GM21786 (cell line): ENCODE measurements at regions not wholly inside any gene's neighbourhood (a gene's known extent, or its start where the extent isn't known, plus 50 kb on each side); places are given as distances from the start of the nearest gene placed in this dataset.
"Not testable (repeated sequence)": the region's sequence is repeated elsewhere in the genome, so short reads cannot be mapped to it uniquely, and the experiment has no call there.

Experiments used
- ATAC-seq: cut with Tn5 transposase; IDR thresholded peaks from one replicate; pipeline ENCODE4 v1.9.1; 2021; ENCODE audit not compliant: unreplicated experiment

DNA sequence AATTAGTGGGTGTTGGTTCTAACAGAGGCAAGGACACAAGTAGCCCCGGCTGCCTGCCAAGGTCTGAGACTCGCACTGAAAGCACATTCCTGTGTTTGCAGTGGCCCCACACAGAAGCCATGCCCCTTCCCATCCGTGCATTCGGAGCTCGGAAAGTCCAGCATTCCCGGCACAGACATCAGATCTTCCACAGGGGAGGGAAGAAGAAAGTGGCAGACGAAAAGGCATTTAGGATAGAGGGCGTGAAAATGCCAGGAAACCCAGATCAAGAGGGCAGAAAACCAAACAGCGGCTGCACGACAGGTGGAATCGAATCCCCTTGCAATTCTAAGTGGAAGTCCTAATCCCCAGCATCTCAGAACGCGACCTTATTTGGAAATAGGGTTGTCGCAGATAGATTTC is 105.5 kb upstream of the ASB18 start:
- no peak for ATAC-seq

DNA sequence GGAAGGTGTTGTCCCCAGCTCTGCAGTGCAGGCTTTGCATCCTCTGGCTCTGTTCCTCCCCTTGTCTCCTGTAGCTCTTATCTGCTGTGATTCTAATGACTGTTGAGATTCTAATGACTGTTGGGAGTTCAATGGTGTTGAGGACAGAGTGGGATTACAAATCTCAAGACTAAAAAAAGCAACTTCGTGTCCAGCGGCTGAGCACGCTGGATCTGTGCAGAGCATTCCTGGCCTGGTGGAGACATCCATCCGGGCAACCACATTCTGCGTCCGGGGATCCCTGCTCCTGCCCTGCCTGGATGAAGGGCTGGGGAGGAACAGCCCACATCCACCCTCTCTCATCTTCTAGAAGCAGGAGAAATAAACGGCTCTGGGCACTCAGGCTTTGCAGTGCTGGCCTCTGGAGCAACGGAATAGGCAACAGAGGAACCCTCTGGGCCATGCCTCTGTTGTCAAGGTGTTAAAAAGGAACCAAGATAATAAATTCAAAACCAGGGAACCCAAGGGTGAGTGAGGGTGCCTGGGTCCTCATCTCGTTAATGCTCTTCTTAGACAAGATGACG is 106.7 kb upstream of the ASB18 start:
- ATAC-seq: no peak

DNA sequence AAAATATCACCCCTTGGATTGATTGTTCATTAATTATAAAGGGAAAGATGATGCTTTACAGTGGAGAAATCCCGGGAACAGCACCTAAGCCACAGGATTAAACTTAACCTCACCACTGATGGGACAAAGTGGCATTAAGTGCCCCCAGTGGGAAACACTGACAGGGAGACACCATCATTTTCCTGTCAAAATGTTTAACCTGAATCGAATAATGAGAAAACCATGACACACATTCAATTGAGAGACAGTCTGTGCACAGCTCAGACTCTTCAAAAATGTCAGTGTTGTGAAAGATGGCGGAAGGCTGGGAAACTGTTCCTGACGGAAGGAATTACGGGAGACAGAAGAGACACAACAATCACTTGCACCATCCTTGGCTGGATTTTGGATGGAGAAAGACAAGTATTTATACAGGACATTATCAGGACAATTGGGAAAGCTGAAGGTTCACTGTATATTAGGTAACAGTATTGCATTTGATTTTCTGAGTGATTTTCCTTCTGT is 111.8 kb upstream of the ASB18 start:
- no peak for ATAC-seq

DNA sequence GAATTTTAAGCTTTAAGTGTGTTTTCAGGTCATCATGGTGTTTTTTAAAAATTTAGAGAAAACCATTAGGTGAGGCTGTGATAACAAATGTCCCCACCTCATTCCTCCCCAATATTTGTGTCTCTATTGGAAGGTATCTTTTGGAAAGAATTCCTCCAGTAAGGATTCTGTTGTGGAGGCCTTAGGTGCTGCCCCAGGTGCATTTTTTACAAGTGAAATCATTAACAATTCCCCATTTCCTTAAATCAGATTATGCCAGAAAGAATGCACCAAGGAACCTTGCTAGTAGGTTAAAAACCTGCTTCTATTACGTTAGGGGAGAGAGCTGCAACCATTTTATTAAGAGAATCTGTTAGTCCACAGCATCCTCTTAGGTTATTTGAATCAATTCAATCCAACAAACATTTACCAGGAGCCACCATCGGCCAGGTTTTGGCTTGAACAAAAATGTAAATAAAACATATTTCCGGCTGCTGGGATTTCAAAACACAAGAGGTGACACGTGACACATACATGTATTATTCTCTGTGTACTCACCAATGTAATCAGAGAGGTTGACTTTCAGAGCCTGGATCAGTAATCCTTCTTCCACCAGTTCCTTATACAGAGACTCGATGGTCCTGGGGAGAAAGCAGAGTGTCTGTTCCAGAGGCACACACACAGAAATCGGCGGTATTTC is 112.5 kb upstream of the ASB18 start:
- ATAC-seq: no peak

DNA sequence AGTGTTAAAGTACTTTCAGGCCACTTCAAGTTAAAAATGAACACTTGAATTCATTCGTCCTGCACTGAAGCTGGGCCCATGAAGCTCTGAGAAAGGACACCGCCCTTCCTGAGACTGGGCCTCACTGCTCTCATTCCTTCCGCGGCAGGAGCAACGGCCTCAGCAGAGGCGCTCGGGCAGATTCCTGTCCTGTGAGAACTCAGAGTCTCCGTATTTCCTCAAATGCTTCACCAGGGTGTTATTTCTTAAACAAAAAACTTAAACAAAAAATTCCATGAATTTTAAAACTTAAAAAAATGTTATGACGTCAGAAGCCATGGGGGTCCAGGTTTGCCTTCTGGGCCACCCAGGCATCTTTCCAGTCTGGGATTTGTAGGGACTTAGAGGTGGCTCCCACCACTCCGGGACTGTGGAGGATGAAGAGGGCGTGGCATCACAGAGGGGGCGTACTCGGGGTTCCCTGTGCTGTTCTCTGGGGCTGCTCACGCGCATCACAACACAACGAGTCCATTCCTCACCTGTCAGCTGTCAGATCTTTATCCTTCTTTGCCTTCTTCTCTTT is 115.9 kb upstream of the ASB18 start:
- no peak for ATAC-seq

DNA sequence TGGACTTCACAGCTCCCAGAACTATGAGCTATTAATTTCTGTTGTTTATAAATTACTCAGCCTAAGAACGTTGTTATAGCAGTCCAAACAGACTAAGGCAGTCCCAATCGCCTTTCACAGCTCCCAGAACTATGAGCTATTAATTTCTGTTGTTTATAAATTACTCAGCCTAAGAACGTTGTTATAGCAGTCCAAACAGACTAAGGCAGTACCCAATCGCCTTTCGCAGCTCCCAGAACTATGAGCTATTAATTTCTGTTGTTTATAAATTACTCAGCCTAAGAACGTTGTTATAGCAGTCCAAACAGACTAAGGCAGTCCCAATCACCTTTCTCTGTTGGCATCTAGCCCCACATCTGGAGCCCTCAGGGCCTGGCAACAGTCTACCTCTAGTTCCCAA is 117.0 kb upstream of the ASB18 start:
- not testable (repeated sequence) for ATAC-seq

DNA sequence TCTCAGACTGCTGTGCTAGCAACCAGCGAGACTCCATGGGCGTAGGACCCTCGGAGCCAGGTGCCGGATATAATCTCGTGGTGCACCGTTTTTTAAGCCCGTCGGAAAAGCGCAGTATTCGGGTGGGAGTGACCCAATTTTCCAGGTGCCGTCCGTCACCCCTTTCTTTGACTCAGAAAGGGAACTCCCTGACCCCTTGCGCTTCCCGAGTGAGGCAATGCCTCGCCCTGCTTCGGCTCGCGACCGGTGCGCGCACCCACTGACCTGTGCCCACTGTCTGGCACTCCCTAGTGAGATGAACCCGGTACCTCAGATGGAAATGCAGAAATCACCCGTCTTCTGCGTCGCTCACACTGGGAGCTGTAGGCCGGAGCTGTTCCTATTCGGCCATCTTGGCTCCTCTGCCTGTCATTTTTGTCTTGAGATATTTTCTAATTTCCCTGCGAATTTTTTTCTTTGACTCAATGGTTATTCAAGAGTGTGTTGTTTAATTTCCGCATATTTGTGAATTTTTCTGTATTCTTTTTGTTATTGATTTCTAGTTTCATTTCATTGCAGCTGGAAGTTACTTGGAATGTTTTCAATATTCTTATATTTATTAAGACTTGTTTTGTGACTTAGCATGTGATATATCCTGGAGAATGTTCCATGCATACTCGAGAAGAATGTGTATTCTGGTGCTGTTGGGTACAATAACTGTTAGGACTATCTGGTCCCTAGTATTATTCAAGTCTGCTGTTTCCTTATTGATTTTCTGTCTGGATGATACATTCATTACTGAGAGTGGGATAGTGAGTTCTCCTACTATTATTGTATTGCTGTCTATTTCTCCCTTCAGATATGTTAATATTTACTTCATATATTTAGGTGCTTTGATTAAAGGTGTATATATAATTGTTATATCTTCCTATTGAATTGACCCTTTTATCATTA is 125.3 kb upstream of the ASB18 start:
- not testable (repeated sequence) for ATAC-seq

DNA sequence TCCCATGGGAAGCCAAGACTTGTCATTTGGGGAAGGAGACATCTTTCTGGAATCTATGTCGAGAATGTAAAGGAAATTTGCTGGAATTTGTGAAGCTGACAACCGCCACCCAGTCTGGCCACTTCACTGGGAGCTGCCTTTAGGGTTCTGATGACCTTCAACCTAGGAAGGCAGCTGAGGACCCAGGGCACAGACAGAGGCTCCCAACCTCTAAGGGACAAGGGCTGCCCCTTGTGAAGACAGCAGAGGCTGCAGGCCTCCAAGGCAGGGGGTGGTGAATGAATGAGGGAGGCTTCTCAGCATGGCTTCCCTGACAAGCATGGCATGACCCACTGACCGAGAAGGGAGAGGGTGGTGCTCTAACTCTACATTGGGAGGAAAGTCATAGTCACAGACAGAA is 128.9 kb upstream of the ASB18 start:
- ATAC-seq: no peak

DNA sequence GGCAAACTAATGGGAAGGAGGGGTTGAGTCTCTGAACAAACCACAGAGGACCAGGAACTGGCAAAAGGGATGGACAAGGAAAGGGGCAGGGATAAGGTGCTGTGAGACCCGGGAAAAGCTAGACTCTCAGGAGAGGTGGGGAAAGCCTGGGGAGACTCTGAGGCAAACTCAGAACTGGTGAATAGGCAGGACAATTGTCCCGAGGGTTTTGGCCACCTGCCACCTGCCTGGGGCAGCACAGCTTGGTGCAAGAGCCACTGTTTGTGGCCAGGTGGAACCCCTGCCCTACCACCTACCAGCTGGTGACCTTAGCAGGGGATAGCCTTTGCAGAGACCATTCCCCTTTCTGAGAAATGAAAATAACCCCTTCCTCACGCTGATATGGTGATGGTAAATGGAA is 129.4 kb upstream of the ASB18 start:
- ATAC-seq: no peak

DNA sequence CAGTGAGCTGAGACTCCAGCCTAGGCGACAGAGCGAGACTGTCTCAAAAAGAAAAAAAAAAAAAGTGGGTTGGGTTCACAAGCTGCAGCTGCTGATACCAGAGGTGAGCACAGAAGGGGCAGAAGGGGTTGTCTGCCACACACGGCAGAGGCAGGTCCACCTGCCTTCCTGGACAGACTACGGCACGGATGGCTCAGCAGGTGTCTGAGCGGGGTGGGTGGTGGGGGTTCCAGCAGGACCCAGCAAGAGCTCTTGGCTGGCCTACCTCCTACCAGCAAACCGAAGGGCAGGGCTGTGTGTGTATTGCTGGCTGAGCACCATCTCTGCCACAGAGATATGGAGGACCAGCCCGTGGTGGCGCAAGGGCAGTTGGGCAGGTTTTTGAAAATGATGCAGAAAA is 130.4 kb upstream of the ASB18 start:
- no peak for ATAC-seq

DNA sequence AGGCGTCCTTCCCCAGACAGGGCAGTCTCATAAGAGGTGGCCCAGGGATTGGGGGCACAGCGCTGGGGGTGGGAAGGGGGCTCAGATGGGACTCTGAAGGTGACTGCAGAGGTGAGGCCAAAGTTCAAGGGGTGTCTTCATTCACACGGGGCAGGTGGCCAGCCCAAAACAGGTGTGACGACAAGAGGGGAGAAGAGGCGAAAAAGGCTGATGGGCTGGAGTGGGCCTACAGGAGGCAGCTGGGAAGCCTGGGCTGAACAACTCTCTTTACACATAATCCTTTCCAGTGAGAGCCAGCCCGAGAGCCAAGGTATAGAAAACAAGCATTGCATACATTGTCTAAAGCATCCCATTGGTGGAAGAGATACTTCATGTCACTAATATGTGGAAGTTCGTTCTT is 130.9 kb upstream of the ASB18 start:
- ATAC-seq: no peak

DNA sequence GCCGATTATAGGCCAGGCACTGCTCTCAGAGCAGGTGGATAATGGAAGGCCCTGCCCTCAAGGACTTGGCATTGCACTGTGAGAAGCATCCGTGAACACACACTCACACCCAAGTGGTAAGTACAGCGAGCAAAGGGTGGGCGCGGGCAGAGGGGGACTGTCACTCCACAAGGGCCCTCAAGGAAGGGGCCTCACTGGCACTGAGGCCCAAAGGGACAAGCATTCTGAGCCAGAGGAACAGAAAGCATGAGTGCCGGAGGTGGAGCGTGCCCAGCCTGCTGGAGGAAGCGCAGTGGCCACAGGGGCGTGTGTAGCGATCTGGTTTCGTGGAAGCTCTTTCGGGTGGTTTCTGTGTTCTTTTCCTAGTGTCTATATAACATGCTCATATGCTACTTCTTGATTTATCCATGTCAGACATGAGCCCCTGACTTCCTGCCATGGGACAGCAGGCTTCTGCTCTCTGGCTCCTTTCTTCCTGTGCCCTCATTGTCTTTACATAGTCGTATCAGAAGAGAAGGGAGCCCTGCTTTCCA is 132.7 kb upstream of the ASB18 start:
- no peak for ATAC-seq

DNA sequence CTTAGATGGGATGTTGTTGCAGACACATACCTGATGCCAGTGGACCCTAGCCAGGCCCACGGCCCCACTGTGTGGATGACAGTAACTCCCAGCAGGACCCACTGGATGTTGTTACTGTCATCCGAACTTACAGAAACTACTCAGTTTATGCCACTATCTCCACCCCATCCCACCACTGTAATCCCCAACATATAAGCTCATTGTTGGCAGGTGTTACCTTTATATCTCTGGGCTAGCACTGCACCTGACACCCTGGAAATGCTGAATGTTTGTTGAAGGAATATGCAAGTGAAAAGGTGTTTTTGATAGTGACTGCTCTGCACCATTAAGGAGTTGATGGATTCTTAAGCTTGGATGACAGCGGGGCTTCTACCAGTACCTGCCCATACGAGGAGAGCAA is 133.5 kb upstream of the ASB18 start:
- no peak for ATAC-seq

DNA sequence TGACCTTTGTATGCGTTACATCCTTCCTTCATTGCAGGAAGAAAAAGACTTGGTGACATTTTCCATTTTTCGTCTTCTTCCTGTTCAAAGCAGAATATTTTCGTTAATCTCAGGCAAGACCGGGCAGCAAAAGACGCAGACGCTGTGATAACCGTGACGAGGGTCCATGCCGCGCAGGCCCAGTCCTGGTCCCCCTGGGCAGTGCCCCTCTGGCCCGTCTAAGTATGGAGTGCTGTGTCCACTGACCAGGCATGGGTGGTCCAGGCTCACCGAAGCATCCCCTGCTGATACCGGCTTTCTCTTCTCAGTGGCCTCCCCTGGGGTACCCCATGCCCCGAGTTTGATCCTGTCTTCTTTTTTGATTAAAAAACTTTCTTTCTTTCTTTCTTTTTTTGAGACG is 135.2 kb upstream of the ASB18 start:
- no peak for ATAC-seq

DNA sequence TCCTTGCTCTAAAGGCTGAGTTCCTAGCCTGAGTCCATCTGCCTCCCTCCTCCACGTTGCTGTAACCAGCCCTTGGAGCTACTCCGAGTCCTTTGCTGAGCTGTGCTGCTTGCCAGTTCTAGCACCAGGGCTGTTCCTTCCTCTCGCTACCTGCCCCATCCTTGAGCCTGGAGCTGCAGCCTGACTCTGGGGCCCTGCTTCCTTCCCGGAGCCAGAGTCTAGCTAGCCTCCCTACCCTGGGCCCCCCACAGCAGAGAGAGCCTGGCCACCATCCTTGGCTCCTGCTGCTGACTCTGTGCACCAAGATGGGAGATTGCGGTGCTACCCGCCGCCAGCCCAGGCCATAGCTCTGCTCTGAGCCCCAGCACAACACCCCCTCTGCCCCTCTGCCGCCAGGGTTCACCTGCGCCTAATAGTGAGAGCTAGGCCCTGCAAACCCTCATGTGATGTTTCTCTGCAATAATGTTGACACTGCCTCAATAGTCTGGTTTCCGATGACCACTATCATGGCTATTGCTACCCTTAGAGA is 135.9 kb upstream of the ASB18 start:
- no peak for ATAC-seq

DNA sequence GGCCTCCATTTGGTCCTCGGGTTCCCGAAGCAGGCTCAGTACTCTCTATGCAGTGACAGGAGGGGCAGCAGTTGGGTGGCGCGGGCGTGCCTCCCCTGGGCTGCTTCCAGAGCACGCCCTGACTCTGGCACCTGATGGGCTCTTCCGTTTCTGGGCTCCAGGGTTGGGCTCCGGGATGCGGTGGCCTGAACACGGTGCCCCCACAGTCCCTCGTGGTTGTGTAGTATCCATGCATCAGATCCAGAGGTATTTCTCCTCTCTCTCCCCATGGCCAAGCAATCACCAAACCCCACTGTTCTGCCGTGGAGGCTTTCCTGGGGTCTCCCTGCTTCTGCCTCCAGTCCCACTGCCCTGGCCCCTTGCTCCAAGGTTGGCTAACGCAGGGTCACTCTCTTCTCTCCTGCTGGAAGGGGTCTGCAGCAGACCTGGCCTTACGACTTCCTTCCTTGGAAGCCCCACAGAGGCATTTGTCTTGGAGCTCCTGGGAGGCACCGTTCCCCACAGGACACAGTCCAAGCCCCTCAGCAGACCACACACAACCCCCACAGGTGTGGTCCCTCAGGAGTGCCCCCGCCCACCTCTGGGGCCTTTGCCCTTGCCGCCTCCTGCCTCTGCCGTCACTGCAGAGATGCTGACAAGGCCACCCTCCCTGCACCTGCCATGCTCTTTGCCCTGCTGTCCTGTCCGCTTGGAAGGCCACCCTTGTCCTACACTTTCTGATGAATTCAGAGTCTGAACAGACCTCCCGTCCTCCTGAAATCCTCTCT is 136.6 kb upstream of the ASB18 start:
- no peak for ATAC-seq

DNA sequence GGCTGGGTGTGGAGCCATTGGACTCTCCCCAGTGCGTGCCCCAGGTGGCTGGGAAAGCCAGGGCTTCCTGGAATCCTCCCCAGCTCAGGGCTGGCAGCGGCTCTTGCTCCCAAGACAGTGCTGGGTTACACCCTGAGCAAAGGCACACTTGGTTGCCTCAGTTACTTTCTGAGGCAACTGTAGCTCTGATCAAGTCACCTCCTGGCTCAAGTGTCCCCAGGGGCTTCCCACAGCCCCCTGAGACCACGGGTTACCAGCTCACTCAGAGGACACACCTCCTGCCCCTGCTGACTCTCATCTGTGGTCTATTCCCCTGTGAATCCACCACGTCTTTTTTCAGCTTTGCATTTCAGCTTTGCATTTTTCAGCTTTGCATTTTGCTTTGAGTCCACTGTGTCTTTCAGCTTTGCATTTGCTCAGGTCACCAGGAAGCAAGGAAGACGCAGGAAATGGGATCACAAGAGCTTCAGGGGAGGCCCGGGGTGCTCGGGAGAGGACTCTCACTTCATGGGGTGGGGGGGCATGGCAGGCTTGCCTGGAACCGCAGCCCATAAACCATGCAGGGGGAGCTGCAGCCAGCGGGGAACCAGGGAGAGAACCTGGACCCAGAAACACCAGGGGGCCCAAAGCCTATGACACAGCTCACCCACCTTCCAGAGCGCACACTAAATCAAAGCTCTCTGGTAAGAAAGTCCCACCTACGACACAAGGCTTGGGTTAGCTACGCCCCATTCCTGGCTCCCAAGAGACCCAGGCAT is 138.0 kb upstream of the ASB18 start:
- ATAC-seq: no peak

DNA sequence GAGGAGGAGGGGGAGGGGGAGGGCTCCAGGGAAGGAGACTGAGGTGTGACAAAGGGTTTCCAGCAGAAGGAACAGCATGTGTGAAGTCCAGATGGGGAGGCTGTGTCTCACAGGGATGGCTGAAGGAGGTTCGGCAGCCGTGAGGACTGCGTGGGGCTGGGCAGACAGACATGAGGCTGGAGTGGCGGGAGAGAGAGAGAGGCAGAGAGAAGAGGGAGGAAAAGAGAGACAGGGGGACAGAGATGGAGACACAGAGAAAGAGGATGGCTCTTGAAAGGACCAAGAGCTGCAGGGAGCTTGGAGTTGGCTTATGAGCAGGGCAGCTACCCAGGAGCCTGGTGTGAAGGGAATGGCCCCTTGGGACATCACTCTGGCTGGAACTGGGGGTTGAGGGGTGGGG is 138.9 kb upstream of the ASB18 start:
- no peak for ATAC-seq

DNA sequence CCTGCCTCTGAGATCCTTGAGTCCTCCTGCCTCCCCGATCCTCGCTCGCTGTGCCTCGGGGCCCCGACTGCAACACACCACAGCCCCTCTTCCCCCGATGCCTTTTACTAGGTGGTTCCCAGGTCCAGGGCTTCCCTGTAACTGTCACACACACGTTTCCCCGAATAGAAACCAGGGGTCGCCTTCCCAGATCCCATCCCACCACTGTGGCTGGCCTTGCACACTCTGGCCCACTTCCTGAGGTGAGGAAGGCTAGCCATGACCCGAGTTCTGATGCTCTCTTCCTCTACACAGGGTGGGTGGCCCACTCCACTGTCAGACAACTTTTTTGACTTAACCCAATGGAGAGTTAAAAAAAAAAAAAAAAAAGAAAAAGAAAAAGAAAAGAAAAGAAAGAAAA is 139.6 kb upstream of the ASB18 start:
- no peak for ATAC-seq

DNA sequence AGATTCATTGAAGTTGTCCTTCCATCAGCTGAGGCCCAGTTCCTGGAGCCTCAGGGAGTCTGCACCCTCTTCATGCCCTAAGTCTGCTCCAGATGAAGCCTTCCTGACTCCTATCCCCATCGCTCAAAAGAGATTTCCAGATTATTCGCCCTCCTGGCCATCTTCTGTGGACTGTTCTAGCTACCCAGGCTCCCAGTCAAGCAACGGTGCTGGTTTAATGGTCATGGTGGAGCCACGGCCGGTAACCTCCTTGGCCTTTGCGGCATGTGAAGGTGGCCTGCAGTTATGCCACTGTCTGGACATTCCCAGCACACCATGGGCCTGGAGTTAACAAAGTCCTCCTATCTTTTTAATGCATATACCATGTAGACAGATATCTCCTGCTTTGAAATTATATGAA is 140.1 kb upstream of the ASB18 start:
- ATAC-seq: no peak
